ENCODE measurements at regions not wholly inside any gene's neighbourhood (a gene's known extent, or its start where the extent isn't known, plus 50 kb on each side); places are given as distances from the start of the nearest gene placed in this dataset.

GRCh38 chr6:145480024-145480423, 255.3 kb downstream of the EPM2A start:
- no peaks in the 10 kb centered on the region for H4K20me1 ChIP-seq (ENCODE audit: insufficient read depth, low read depth, low read length)
- H3K9me3 ChIP-seq (ENCODE audit: low read length), result no peaks in the 10 kb centered on the region
- H3K9ac ChIP-seq (ENCODE audit: low read length), result no peak overlapping the region
- H3K4me2 ChIP-seq (ENCODE audit: low read depth, low read length, poor library complexity, severe bottlenecking), result no peak overlapping the region
- H3K27me3 ChIP-seq (ENCODE audit: low read length), result no peaks in the 10 kb centered on the region
- no peak overlapping the region for H3K27ac ChIP-seq (ENCODE audit: low read length)
- no peaks in the 10 kb centered on the region for H3K36me3 ChIP-seq (ENCODE audit: insufficient read depth, low read length)
- H2AFZ ChIP-seq (ENCODE audit: low read length), result no peak overlapping the region
- H3K4me3 ChIP-seq (ENCODE audit: low read length), result no peak overlapping the region
- DNase-seq, result no peak
- no peaks in the 10 kb centered on the region for H3K4me1 ChIP-seq (ENCODE audit: low read length)
- no peaks in the 10 kb centered on the region for H3K9me2 ChIP-seq (replicated peaks; ENCODE audit: insufficient read depth, low read length)
- no peaks in the 10 kb centered on the region for H3K79me2 ChIP-seq (ENCODE audit: low read length)

GRCh38 chr6:145483191-145483996, 251.9 kb downstream of the EPM2A start:
- H3K4me3 ChIP-seq (ENCODE audit: low read length), result no peak overlapping the region
- H3K27ac ChIP-seq (ENCODE audit: low read length), result no peak overlapping the region
- no peak overlapping the region for H3K9ac ChIP-seq (ENCODE audit: low read length)
- H3K79me2 ChIP-seq (ENCODE audit: low read length), result no peaks in the 10 kb centered on the region
- no peaks in the 10 kb centered on the region for H3K9me3 ChIP-seq (ENCODE audit: low read length)
- no peak overlapping the region for H2AFZ ChIP-seq (ENCODE audit: low read length)
- no peaks in the 10 kb centered on the region for H3K27me3 ChIP-seq (ENCODE audit: low read length)
- no peaks in the 10 kb centered on the region for H3K9me2 ChIP-seq (replicated peaks; ENCODE audit: insufficient read depth, low read length)
- DNase-seq, result no peak
- no peak overlapping the region for H3K4me2 ChIP-seq (ENCODE audit: low read depth, low read length, poor library complexity, severe bottlenecking)
- H4K20me1 ChIP-seq (ENCODE audit: insufficient read depth, low read depth, low read length), result no peaks in the 10 kb centered on the region
- H3K36me3 ChIP-seq (ENCODE audit: insufficient read depth, low read length), result no peaks in the 10 kb centered on the region
- H3K4me1 ChIP-seq (ENCODE audit: low read length), result no peaks in the 10 kb centered on the region

GRCh38 chr6:145485288-145485687, 250.0 kb downstream of the EPM2A start:
- Histone ChIP-seq H3K4me2 (ENCODE audit: low read depth, low read length, poor library complexity, severe bottlenecking) (no peak overlapping the region), H2AFZ (ENCODE audit: low read length) (no peak overlapping the region), H3K27ac (ENCODE audit: low read length) (no peak overlapping the region), H3K9ac (ENCODE audit: low read length) (no peak overlapping the region), H3K9me3 (ENCODE audit: low read length) (no peaks in the 10 kb centered on the region), H3K9me2 (replicated peaks; ENCODE audit: insufficient read depth, low read length) (no peaks in the 10 kb centered on the region), H3K79me2 (ENCODE audit: low read length) (no peaks in the 10 kb centered on the region), H3K4me3 (ENCODE audit: low read length) (no peak overlapping the region), H3K27me3 (ENCODE audit: low read length) (no peaks in the 10 kb centered on the region), H3K36me3 (ENCODE audit: insufficient read depth, low read length) (no peaks in the 10 kb centered on the region), H4K20me1 (ENCODE audit: insufficient read depth, low read depth, low read length) (no peaks in the 10 kb centered on the region), H3K4me1 (ENCODE audit: low read length) (no peaks in the 10 kb centered on the region)
- no peak for DNase-seq

GRCh38 chr6:145486306-145486705, 249.0 kb downstream of the EPM2A start:
- no peak overlapping the region for H2AFZ ChIP-seq (ENCODE audit: low read length)
- no peaks in the 10 kb centered on the region for H3K27me3 ChIP-seq (ENCODE audit: low read length)
- no peak overlapping the region for H3K27ac ChIP-seq (ENCODE audit: low read length)
- DNase-seq, result no peak
- H3K4me2 ChIP-seq (ENCODE audit: low read depth, low read length, poor library complexity, severe bottlenecking), result no peak overlapping the region
- no peaks in the 10 kb centered on the region for H3K4me1 ChIP-seq (ENCODE audit: low read length)
- no peak overlapping the region for H3K9ac ChIP-seq (ENCODE audit: low read length)
- no peaks in the 10 kb centered on the region for H3K9me2 ChIP-seq (replicated peaks; ENCODE audit: insufficient read depth, low read length)
- no peaks in the 10 kb centered on the region for H4K20me1 ChIP-seq (ENCODE audit: insufficient read depth, low read depth, low read length)
- H3K79me2 ChIP-seq (ENCODE audit: low read length), result no peaks in the 10 kb centered on the region
- no peaks in the 10 kb centered on the region for H3K9me3 ChIP-seq (ENCODE audit: low read length)
- no peak overlapping the region for H3K4me3 ChIP-seq (ENCODE audit: low read length)
- H3K36me3 ChIP-seq (ENCODE audit: insufficient read depth, low read length), result no peaks in the 10 kb centered on the region

GRCh38 chr6:145489583-145489982, 245.7 kb downstream of the EPM2A start:
- no peak overlapping the region for H3K9ac ChIP-seq (ENCODE audit: low read length)
- H3K9me3 ChIP-seq (ENCODE audit: low read length), result no peaks in the 10 kb centered on the region
- no peak overlapping the region for H2AFZ ChIP-seq (ENCODE audit: low read length)
- no peak for DNase-seq
- no peaks in the 10 kb centered on the region for H3K27me3 ChIP-seq (ENCODE audit: low read length)
- H3K4me2 ChIP-seq (ENCODE audit: low read depth, low read length, poor library complexity, severe bottlenecking), result no peak overlapping the region
- H3K27ac ChIP-seq (ENCODE audit: low read length), result no peak overlapping the region
- H3K9me2 ChIP-seq (replicated peaks; ENCODE audit: insufficient read depth, low read length), result no peaks in the 10 kb centered on the region
- H4K20me1 ChIP-seq (ENCODE audit: insufficient read depth, low read depth, low read length), result no peaks in the 10 kb centered on the region
- H3K4me1 ChIP-seq (ENCODE audit: low read length), result no peaks in the 10 kb centered on the region
- H3K36me3 ChIP-seq (ENCODE audit: insufficient read depth, low read length), result no peaks in the 10 kb centered on the region
- no peaks in the 10 kb centered on the region for H3K79me2 ChIP-seq (ENCODE audit: low read length)
- no peak overlapping the region for H3K4me3 ChIP-seq (ENCODE audit: low read length)

- no peaks in the 10 kb centered on the region for H4K20me1 ChIP-seq (ENCODE audit: insufficient read depth, low read depth, low read length)
- H3K27me3 ChIP-seq (ENCODE audit: low read length), result no peaks in the 10 kb centered on the region
- no peaks in the 10 kb centered on the region for H3K9me2 ChIP-seq (replicated peaks; ENCODE audit: insufficient read depth, low read length)
- no peak for DNase-seq
- no peak overlapping the region for H3K9ac ChIP-seq (ENCODE audit: low read length)
- H3K36me3 ChIP-seq (ENCODE audit: insufficient read depth, low read length), result no peaks in the 10 kb centered on the region
- H3K4me2 ChIP-seq (ENCODE audit: low read depth, low read length, poor library complexity, severe bottlenecking), result no peak overlapping the region
- no peaks in the 10 kb centered on the region for H3K4me1 ChIP-seq (ENCODE audit: low read length)
- H3K27ac ChIP-seq (ENCODE audit: low read length), result no peak overlapping the region
- H3K4me3 ChIP-seq (ENCODE audit: low read length), result no peak overlapping the region
- no peaks in the 10 kb centered on the region for H3K9me3 ChIP-seq (ENCODE audit: low read length)
- H3K79me2 ChIP-seq (ENCODE audit: low read length), result no peaks in the 10 kb centered on the region
- H2AFZ ChIP-seq (ENCODE audit: low read length), result no peak overlapping the region
Measured at GRCh38 chr6:145490068-145490467, 245.3 kb downstream of the EPM2A start.

- H3K27me3 ChIP-seq (ENCODE audit: low read length), result no peaks in the 10 kb centered on the region
- H4K20me1 ChIP-seq (ENCODE audit: insufficient read depth, low read depth, low read length), result no peaks in the 10 kb centered on the region
- H3K9me3 ChIP-seq (ENCODE audit: low read length), result no peaks in the 10 kb centered on the region
- H3K36me3 ChIP-seq (ENCODE audit: insufficient read depth, low read length), result no peaks in the 10 kb centered on the region
- H2AFZ ChIP-seq (ENCODE audit: low read length), result no peak overlapping the region
- H3K27ac ChIP-seq (ENCODE audit: low read length), result no peak overlapping the region
- H3K9me2 ChIP-seq (replicated peaks; ENCODE audit: insufficient read depth, low read length), result no peaks in the 10 kb centered on the region
- H3K9ac ChIP-seq (ENCODE audit: low read length), result no peak overlapping the region
- no peaks in the 10 kb centered on the region for H3K79me2 ChIP-seq (ENCODE audit: low read length)
- no peaks in the 10 kb centered on the region for H3K4me1 ChIP-seq (ENCODE audit: low read length)
- no peak overlapping the region for H3K4me2 ChIP-seq (ENCODE audit: low read depth, low read length, poor library complexity, severe bottlenecking)
- no peak overlapping the region for H3K4me3 ChIP-seq (ENCODE audit: low read length)
- no peak for DNase-seq
Measured at GRCh38 chr6:145491126-145491525, 244.2 kb downstream of the EPM2A start.

- no peak for DNase-seq
- H3K79me2 ChIP-seq (ENCODE audit: low read length), result no peaks in the 10 kb centered on the region
- H4K20me1 ChIP-seq (ENCODE audit: insufficient read depth, low read depth, low read length), result no peaks in the 10 kb centered on the region
- H3K9me3 ChIP-seq (ENCODE audit: low read length), result no peaks in the 10 kb centered on the region
- H3K9ac ChIP-seq (ENCODE audit: low read length), result no peak overlapping the region
- H2AFZ ChIP-seq (ENCODE audit: low read length), result no peak overlapping the region
- no peaks in the 10 kb centered on the region for H3K27me3 ChIP-seq (ENCODE audit: low read length)
- no peak overlapping the region for H3K4me2 ChIP-seq (ENCODE audit: low read depth, low read length, poor library complexity, severe bottlenecking)
- H3K4me1 ChIP-seq (ENCODE audit: low read length), result no peaks in the 10 kb centered on the region
- no peak overlapping the region for H3K4me3 ChIP-seq (ENCODE audit: low read length)
- no peak overlapping the region for H3K27ac ChIP-seq (ENCODE audit: low read length)
- no peaks in the 10 kb centered on the region for H3K36me3 ChIP-seq (ENCODE audit: insufficient read depth, low read length)
- no peaks in the 10 kb centered on the region for H3K9me2 ChIP-seq (replicated peaks; ENCODE audit: insufficient read depth, low read length)
Measured at GRCh38 chr6:145497006-145497405, 238.3 kb downstream of the EPM2A start.
